ENCODE measurements at regions not wholly inside any gene's neighbourhood (a gene's known extent, or its start where the extent isn't known, plus 50 kb on each side); places are given as distances from the start of the nearest gene placed in this dataset.
"Not testable (repeated sequence)": the region's sequence is repeated elsewhere in the genome, so short reads cannot be mapped to it uniquely, and the experiment has no call there.

DNA sequence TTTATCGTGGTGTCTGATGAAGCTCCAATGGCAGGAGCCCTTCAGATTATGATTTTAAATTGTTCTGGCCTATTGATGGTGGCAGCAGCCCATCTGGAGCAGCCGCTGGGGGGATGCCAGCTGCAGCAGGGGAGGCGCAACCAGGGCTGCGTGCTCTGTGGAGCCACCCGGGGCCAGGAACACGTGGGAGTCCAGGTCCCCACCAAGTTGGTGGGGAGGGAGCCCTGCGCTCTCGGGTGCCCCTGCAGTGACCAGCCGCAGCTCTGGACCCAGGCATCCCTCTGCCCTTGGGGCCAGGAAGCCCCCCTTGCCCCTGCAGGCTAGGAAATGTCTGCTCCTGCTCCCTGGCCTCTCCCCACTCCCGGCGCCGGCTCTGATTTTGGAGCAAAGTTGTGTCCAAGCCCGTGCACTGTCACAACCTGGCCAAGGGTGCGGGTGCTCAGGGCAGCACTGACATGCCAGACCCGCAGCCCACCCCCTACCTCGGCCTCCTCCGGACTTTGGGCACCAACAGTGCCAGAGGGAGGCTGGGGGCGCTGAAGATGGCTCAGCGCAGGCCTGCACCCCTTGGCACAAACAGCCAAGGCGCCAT lies 147.2 kb upstream of the ADO start:
- no peak for DNase-seq

DNA sequence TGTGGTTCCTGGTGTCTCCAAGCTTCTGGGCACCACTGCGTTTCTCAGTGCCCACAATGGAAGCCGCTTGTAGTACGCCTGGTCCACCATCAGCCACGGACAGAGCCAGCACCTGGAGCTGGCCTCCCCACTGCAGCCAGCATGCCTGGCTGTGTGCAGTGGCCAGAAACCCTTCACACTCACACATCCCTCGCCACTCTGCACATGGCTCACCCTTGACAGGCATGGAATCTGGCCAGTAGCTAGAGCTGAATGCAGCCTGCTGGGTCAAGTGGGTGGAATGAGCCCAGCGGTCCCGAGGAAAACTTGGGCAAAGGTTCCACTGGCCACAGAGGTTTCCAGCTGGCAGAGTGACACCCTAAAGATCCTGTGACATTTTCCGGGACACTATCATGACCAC lies 146.0 kb upstream of the ADO start:
- no peak for DNase-seq

DNA sequence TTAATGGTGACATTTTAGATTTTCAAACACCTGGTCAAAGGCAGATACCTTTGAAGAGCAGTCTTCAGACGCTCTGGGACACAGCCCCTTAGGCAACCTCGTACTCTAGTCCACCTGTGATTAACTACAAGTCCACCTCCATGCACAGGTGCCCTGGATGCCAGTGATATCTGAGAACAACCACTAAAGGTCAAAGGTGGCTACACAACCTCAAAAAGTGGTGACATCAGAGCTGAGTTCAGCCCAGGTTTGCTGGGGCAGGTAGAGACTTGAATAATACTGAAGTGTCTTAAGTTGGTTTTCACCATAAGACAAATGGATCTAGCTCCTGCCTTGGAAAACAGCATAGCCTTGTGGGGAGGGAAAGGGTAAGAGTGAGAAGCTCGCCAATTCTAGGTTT lies 143.4 kb upstream of the ADO start:
- no peak for DNase-seq

DNA sequence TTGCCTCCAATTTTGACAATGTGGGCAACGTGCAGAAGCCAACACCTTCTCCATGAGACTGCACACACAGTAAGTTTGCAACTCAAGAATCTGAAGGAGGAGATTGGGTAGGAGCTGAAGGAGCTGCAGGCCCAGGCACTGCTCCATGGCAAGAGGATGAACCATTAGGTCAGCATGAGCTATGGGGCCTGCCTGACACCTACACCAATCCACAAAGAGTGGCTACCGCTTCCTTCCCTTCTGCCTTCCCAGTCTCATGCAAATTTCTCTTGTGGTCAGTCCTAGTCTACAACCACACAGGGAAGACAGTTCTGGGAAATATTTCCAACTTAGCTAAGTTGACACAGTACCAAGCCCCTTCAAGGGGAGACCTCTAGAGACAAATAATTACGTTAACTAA lies 142.0 kb upstream of the ADO start:
- no peak for DNase-seq

DNA sequence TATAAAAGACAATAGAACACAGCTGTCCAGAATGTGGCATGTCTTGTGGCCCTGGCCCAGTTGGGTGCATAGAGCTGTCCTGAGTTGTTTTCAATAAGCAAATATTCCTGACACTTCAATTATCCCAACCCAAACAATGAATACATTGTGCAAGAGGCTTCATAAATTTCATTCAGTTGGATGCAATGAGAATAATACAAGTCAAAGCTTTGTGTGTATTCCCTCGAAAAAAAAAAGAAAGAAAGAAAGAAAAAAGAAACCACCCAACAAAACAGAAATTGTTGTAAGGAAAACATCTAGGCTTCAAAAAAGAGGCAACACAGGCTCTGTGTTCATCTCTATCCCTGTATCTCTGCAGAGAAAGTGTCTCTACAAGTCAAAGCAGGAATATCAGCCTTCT lies 138.7 kb upstream of the ADO start:
- no peak for DNase-seq

DNA sequence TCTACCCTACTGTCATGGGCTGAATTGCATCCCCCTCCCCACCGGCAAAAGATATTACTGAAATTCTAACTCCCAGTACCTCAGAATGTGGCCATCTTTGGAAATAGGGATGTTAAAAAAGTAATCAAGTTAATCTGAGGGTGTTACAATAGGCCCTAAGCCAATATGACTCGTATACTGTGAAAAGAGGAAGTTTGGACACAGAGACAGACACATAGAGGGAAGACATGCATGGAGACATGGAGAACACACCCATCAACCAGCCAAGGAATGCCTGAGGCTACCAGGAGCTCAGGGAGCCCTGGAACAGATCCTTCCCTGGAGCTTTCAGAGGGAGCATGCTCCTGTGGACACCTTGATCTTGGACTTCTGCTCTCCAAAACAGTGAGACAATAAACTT lies 138.2 kb upstream of the ADO start:
- DNase-seq: no peak

DNA sequence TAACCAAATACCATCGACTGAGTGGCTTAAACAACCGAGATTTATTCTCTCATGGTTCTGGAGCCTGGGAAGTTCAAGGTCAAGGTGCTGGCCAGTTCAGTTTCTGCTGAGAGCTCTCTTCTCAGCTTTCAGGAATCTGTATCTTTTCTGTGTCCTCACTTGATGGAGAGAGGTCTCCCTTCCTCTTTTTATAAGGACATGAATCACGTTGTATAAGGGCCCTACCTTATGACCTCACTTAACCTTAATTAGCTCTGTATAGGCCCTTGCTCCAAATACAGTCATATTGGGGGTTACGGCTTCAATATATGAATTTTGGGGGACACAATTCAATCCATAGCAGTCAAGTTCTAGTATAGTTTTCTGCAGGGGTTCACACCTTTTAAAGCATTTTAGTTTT lies 135.2 kb upstream of the ADO start:
- no peak for DNase-seq

DNA sequence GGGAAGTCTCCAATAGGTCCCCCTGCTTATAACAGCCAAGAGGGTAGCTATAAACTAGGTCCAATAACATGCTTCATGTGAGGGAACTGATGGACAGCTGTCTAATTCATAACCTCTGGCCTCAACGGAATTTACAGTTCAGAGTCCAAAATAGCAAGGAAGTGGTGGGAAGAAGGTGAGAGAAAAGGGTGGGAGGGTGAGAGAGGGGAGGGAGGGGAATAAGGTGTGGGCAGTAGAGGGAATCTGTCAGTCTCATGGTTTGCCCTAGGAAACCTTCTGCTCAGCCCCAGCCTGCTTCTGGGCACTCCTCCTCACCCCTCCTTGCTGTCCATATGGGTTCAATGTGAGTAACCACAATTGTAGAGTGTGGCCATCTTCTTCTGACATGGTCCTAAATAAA lies 133.4 kb upstream of the ADO start:
- DNase-seq: no peak

DNA sequence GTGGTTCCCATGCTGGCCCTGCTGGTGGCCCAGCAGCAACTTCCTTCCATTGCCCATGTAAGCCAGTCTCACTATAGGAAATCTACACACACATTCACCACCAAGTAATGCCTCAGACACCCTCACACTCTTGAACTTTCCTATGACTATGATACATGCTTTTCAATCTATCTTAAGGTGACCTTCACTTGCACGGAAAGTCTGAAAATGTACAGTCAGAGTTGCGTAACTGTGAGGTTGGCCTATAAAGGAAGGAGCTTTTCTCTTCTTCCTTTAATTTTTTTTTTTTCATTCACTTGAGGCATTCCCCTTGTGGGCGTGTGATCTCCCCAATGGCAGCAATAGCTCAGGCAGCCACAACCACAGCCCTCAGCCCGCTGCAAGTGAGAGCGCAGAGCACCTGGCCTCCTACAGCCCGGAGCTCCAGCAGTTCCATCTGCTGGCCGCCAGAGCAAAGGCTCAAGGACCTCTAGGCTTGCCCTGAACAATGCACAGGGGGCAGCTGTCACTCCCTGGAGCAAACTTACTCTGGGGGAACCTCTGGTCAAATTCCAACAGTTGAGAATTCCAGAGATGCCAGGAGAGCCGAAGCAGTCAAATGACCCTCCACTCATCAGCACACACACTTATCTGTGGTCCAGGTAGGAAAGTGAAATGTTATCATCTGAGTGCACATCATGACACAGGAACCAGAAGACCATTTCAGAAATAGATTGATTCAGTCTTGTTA lies 123.1 kb upstream of the ADO start:
- no peak for DNase-seq

DNA sequence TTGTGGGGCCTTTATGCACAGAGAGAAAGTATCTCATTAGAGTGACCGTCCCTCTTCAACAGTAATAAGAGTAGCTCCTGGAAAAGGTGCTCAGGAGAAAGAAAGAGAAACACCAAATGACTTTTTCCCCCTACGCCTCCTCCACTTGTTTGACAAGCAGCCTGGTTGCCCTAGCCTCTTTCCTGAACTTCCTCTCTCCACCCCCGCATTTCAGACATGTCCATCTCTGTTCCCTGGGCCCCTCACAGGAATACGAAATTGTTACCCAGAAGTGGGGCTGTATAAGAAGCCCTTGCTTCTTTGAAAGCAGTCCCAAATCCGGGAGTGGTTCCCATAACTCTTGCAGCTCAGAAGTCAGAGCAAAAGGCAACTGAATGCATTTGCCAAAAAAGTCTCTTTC lies 119.6 kb upstream of the ADO start:
- no peak for DNase-seq

DNA sequence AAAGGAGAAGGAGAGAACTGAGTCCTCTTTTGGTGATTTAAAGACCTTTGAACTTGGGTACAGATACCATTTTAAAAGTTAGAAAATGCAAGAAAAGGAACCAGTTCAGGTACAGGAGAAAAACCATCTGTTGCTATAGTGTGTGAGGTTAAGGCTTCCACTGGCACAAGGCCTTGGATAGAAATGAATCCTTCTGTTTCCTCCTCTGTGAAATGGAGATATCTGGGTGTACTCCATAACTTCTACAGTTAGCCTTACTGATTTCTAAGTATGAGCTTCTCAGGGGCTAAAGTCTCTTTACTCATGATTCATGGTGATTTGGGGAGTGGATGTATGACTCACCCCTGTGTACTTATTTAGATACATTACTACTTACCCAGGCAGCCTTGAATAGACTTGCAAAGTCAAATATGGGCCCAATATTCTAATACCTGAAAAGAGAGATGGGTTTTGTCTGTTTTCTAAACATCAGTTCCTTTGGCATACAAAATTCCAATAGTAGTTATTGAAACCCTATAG lies 117.2 kb upstream of the ADO start:
- no peak for DNase-seq

DNA sequence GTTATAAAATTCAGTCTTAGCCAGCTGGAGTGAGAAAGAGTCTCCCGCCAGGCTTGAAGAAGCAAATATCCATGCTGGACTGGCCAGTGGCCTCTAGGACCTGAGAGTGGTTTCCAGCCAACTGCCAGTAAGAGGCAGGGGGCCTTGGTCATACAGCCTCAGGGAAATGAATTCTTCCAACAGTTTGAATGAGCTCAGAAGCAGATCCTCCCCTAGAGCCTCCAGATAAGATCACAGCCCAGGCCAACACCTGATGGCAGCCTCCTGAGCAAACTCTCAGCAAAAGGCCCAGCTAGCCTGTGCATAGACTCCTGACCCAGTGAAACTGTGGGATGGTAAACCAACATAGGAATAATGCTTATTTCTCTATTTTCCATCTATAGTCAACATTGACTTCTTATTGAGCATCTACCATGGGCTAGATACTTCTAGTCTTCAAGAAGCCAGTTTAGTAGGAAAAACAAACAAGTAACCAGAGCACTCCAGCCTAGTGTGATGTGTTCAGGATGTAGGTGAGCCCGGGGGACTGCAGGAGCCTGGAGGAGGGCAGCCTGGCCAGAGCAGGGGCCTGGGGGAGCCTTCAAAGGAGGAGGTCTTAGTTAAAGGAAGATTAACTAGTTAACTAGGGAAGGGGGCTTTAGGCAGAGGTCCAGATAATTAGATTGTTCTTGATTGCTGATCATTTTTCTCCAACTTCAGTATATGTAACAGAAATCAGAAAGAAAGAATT lies 115.4 kb upstream of the ADO start:
- no peak for DNase-seq

DNA sequence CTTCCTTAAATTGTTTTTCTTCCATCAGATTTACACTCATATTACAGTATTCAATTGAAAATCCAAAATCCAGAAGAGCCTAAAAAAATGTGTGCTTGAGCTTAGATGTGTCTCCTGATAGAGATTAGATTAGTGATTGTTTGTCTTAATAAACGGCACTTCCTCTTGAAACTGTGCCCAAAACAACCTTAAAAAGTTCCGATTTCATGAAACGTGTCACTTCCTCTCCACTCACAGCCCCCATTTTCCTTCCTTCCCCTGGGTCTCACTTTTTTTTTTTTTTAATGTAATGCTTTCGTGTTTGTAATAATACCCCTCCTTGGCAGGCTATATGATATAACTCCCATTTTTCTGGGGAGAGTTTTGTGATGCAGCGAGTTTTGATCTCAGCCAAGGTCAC lies 114.8 kb upstream of the ADO start:
- DNase-seq: peak; percentile 11

DNA sequence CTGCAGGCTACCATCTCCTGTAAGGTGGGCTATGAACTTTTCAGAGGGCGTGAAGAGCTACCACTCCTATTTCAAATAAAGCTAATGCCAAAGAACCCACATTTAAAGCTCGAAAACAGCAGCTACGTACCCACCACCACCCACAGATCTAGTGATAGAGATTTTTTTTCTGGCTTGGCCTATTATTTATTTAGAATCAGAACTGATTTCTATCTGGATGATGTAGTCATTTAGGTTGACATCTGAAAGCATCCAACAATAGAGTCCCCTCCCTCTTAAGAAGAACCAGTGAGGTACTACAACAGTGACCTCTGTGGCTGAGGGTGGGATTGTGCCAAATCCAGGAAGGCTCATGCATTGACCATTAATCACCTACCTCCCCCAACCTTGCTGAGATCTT lies 113.8 kb upstream of the ADO start:
- DNase-seq: no peak

DNA sequence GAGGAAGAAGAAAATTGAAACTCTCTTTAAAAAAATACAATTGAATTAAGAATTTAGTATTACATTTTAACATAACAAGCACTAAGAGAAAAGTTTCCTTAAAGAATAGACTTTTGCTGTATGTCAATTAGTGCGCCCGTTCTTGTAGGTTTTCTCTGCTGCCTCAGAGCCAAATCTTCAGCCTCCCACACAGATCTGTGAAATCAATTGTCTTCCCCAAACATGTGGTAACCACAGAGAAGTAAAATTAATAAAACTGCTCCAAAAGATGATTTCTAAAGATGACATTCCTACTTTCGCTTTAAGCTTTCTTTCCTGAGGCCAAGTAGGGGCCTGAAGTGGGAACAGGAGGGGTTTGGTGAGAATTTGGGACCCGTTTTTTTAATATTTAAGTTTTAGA lies 113.2 kb upstream of the ADO start:
- DNase-seq: no peak

DNA sequence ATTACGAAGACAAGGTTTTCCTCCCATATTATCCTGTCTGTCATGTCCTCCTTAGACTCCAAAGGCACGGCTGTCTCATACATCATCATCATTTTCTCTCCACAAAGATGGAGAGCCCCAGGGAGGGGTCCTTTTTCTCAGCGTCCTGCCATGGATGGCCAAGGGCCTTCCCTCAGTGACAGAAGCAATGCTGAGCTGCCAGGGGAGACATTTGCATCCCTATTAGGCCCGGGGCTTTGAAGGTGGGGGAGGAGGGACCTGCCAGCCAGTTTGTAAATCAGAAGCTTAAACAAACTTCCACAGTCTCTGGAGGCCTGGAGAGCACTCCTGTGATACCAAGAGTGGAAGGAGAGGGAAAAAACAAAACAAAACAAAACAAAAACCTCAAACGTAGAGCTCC lies 112.4 kb upstream of the ADO start:
- peak; percentile 61 for DNase-seq

DNA sequence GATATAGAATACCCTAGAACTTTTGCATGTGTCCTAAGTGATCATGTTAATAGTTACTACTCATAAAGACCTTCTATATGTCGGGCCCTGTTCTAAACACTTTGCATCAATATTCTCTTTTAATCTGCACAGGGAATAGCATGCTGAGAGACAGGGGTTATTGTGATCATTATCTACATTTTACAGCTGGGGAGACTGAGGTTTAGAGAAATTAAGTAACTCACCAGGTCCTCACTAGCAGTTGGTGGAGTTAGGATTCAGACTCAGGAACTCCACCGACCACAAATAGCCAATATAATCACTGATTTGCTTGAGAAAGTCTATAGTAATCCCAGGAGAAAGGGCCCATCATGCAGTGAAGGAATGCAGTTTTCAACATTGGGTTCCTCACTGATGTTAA lies 111.2 kb upstream of the ADO start:
- DNase-seq: no peak

DNA sequence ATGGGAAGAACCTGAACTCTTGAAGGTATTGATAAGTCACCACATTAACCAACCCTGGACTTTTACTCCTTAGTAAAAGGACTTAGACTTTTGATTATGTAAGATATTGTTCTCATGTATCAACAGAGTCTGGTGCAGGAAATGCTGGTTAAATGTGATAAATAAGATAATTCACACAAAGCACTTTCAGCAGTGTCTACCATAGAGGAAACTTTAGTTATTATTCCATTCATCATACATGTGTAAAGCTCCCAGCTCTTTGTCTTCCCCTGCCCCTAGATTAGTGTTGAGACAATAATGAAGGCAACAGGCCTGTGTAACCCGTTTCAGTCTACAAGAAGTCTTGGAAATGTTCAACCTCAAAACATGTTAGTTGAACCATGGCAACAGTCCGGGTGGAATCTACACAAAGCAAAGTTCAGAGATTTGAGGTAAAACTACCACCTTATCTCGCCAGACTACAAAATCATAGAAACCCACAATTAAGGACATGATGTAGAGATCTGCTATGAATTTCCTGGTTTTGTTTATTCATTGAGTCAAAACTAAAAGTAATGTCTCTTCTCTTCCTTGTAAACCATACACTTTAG lies 109.9 kb upstream of the ADO start:
- no peak for DNase-seq

DNA sequence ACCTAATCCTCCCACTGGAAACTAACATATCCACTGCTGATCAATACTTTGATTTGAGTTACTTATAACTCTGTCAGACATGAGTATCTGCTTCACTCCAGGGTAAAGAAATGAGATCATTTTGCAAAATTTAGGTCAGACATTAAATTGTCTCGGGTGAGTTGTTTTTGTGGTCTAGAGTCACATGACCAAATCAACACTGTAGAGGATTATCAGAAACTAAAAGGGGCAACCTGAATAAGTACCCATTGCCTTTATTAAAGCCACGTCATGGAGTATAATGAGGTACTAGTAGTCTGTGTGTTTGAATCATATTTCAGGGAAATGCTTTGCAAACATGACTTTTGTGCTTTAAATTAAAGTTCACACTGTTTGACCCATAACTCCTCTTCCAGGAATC lies 107.7 kb upstream of the ADO start:
- DNase-seq: no peak

DNA sequence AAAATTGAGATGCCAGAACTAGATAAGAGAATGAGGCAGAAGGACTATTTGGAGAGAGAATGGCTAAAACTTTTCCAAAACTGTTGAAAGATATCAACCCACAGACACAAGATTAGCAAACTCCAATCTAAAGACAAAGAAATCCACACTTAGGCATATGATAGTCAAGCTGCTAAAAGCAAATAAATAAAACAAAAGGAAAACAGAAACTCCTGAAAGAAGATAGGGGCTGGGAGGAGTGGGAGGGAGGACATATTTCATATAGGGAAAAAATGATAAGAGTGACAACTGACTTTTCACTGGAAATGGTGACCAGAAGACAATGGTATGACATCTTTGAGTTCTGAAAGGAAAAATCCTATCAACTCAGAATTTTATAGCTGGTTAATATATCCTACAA lies 105.4 kb upstream of the ADO start:
- no peak for DNase-seq

DNA sequence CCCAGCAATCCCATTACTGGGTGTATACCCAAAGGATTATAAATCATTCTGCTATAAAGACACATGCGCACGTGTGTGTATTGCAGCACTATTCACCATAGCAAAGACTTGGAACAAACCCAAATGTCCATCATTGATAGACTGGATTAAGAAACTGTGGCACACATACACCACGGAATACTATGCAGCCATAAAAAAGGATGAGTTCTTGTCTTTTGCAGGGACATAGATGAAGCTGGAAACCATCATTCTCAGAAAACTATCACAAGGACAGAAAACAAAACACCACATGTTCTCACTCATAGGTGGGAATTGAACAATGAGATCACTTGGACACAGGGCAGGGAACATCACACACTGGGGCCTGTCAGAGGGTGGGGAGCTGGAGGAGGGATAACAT lies 100.4 kb upstream of the ADO start:
- not testable (repeated sequence) for DNase-seq

DNA sequence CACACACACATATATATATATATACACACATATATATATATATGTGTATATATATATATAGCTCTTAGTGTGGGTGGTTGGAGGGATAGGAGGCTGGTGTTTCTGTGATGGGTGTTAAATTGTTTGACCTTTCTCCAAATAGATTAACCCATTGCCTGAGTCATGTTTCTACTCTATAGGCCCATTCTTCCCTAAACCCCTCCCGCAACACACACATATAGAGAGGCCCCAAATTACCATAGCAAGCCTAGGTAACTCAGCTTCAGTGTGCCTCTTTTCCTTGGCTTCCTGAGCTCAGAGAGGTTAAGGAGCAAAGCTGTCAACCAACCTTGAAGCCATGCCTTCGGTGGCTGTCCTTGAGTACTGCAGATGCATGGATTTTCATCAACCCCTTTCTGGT lies 98.7 kb upstream of the ADO start:
- DNase-seq: no peak

DNA sequence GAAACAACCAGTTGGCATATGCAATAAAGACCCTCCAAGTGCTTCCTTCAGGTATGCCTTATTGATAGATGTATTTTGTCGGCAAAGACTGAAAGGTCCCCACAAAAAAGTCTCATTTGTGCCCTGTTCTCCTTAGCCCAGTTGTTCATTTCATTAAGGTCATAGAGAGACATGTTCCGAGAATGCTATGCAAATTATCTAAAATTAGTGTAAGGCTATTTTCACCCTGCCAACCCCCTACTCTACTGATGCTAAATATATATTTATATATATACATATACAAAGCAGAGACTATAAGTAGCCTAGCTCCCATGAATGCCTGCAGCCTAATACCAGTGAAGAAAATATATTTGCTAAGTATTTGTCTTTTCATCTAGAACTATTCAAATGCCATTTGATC lies 96.7 kb upstream of the ADO start:
- no peak for DNase-seq

Data from renal pelvis (tissue), 1 donor.